Activated CD4-positive, alpha-beta memory T cell treated with anti-CD3 and anti-CD28 coated beads for 36 hours (primary cell): ENCODE measurements at regions not wholly inside any gene's neighbourhood (a gene's known extent, or its start where the extent isn't known, plus 50 kb on each side); places are given as distances from the start of the nearest gene placed in this dataset.
"Not testable (repeated sequence)": the region's sequence is repeated elsewhere in the genome, so short reads cannot be mapped to it uniquely, and the experiment has no call there.

Experiments used
- CTCF ChIA-PET: fragments of 350-600 bp; sonication (Branson Sonifier 250); formaldehyde crosslinking; loops from one replicate; lab custom pipeline; 2021; ENCODE audit warnings: antibody characterized with exemption, inconsistent platforms; lab: Charles Lee
- POLR2A ChIA-PET: fragments of 350-600 bp; sonication (Branson Sonifier 250); formaldehyde crosslinking; loops from one replicate; lab custom pipeline; 2021; ENCODE audit warnings: antibody characterized with exemption; lab: Charles Lee
- DNase-seq: peaks from one replicate; pipeline ENCODE4 v3.0.0-alpha.2; 2020
- H3K27ac Mint-ChIP-seq: one replicate; pipeline ENCODE4 v1.8.0; 2021; ENCODE audit warnings: mixed read lengths
- H3K27me3 Mint-ChIP-seq: one replicate; pipeline ENCODE4 v1.8.0; 2021; ENCODE audit warnings: mixed read lengths
- H3K36me3 Mint-ChIP-seq: one replicate; pipeline ENCODE4 v1.8.0; 2021; ENCODE audit warnings: mixed read lengths
- H3K4me1 Mint-ChIP-seq: one replicate; pipeline ENCODE4 v1.8.0; 2021; ENCODE audit warnings: low read depth, mixed read lengths
- H3K4me3 Mint-ChIP-seq: one replicate; pipeline ENCODE4 v1.8.0; 2021; ENCODE audit warnings: mild to moderate bottlenecking, mixed read lengths
- H3K9me3 Mint-ChIP-seq: one replicate; pipeline ENCODE4 v1.8.0; 2021; ENCODE audit warnings: mixed read lengths
- intact Hi-C: fragments of 100-400 bp; cut with micrococcal nuclease; formaldehyde crosslinking; loops from one replicate; pipeline ENCODE4 v1.15.1; 2023

DNA sequence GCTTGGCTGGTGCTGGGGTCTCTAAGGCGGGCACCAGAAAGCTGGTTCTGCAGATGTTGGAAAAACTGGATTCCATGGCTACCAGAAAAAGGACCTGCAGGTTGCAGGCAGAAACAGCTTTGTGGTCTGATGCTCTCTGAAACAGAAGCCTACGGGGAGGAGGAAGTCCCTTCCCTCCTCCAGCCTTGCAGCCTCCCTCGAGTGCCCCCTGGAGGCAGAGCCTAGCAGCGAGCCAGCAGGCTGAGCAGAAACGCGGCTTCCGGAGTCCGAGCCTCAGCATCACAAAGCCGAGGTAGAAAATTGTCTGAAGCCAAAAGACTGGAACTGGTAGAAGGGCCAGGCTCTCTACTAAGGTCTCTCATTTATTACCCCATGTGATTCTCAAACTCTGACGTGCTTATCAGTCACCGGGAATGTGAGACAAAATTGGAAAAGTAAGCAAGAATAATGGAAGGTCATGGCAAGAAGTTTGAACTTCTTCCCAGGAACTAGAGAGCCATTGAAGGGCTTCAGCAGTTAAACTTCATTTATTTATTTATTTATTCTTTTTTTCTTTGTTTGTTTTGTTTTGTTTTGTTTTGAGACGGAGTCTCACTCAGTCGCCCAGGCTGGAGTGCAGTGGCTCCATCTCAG, 82.2 kb upstream of the CPSF6 start:
- ChIA-PET POLR2A (interaction anchor here (0.6 to 1.2 kb wide), 2 partner anchors 97 to 171 kb away, joined by 3 to 9 read pairs; no protein-coding TSS in a partner anchor), CTCF (interaction anchor here (0.6 to 8.8 kb wide), 32 partner anchors 8 to 483 kb away, joined by 3 to 178 read pairs (median 4); partner anchors contain the start of gene CPSF6)
- H3K27me3 Mint-ChIP-seq = no peaks in the 10 kb centered on the region
- DNase-seq = peak; percentile 95
- H3K27ac Mint-ChIP-seq = no peak overlapping the region
- no peaks in the 10 kb centered on the region for H3K9me3 Mint-ChIP-seq
- no peaks in the 10 kb centered on the region for H3K36me3 Mint-ChIP-seq
- H3K4me1 Mint-ChIP-seq = peaks cover 39% of the 10 kb centered on the region
- H3K4me3 Mint-ChIP-seq = peak overlapping the region; percentile 52
- intact Hi-C loops = loop anchor here (1.0 to 10.0 kb wide), 7 partner anchors 82 to 480 kb away; partner anchors contain the start of genes CPSF6 and YEATS4

DNA sequence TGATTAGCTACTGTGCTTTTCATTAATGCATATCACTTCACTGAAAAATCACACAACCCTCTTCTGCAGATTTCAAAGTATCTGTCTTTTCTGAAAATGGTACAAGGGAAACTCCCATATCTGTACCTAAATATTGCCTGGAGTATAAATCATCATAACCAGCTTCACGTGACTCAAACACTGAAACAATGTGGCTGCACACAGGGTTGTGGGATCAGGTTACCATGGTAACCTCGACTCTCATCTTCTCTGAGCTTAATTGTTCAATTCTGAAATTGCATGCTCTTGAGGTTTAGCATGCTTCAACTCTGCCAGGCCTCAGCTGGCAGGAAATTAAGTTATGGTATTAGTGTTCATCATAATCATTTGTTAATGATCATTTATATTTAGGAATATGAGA, 77.5 kb upstream of the CPSF6 start:
- Mint-ChIP-seq H3K27ac (peak overlapping the region; percentile 35), H3K9me3 (no peaks in the 10 kb centered on the region), H3K4me1 (peaks cover 27% of the 10 kb centered on the region), H3K27me3 (no peaks in the 10 kb centered on the region), H3K36me3 (no peaks in the 10 kb centered on the region), H3K4me3 (no peak overlapping the region)
- DNase-seq = peak; percentile 84
- CTCF ChIA-PET = interaction anchor here (0.9 to 1.6 kb wide), 5 partner anchors 78 to 197 kb away, joined by 3 to 6 read pairs (median 4); partner anchors contain the start of gene CPSF6
- POLR2A ChIA-PET = interaction anchor here (1.0 to 1.3 kb wide), 2 partner anchors 78 to 82 kb away, joined by 3 to 10 read pairs; partner anchors contain the start of gene CPSF6
- intact Hi-C loops = loop anchor here (1.0 to 5.0 kb wide), 3 partner anchors 77 to 423 kb away; partner anchors contain the start of genes CCT2, CPSF6 and FRS2

DNA sequence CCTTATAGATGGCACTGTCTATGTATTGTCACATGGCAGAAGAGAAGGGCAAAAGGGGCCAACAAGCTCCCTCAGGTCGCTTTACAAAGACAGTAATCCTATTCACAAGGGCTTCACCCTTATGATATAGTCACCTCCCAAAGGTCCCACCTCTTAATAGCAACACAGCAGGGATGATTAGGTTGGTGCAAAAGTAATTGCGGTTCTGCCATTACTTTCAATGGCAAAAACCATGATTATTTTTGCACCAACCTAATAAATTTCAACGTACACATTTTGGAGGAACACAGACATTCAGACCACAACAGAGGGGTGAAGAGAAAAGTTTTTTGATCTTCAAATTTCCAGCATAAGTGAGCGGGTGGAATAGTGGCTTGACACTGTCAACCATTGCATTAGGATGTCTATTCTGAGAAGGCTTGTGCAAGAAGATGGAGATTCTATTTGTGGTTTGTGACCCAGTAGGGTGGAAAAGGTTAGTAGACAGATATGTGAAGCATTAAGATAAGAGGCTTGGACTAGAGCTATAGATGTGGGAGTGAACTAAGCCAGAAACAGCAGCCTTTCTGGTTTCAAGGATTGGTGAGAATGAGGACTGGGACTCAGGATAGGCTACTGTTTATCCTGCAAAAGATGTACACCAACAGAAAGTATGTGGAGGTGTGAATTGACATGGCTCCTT, 75.5 kb upstream of the CPSF6 start:
- no peak for DNase-seq
- H3K27ac Mint-ChIP-seq = no peak overlapping the region
- no peak overlapping the region for H3K4me3 Mint-ChIP-seq
- H3K36me3 Mint-ChIP-seq = no peaks in the 10 kb centered on the region
- POLR2A ChIA-PET = no interaction called here
- no peaks in the 10 kb centered on the region for H3K9me3 Mint-ChIP-seq
- no peaks in the 10 kb centered on the region for H3K27me3 Mint-ChIP-seq
- intact Hi-C loops = loop anchor here (5.0 kb wide), 1 partner anchor 308 kb away; the partner anchor contains the start of gene FRS2
- H3K4me1 Mint-ChIP-seq = peaks cover 23% of the 10 kb centered on the region
- CTCF ChIA-PET = interaction anchor here (1.9 kb wide), 1 partner anchor 10 kb away, joined by 9 read pairs; no protein-coding TSS in a partner anchor

DNA sequence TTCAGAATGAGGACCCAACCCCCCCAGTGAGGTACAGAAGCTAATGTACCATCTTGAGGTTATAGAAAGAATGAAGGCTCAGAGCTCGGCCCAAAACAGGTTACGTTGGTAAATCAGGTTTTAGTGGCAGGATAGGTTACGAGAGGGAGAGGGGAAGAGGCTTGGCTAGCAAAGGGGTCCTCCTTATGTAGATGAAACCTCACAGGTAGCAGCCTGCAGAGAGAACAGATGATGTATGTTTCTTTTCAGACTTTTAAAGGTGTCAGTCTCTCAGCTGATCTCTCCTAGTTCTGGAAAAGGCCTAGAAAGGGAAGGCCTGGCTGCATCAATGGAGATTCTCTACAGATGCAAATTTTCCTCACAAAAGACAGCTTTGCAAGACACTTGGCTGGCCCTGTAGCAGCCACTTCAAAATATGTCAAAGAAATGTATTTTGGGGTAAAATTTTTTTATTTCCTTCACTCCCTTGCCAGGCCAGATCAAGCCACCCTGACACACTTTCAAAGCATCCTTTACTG, 71.7 kb upstream of the CPSF6 start:
- Mint-ChIP-seq H3K27me3 (no peaks in the 10 kb centered on the region), H3K4me3 (no peak overlapping the region), H3K36me3 (no peaks in the 10 kb centered on the region), H3K9me3 (no peaks in the 10 kb centered on the region), H3K27ac (no peak overlapping the region), H3K4me1 (peaks cover 2% of the 10 kb centered on the region)
- no peak for DNase-seq
- intact Hi-C loops = no loop called here
- ChIA-PET CTCF (interaction anchor here (1.9 kb wide), 1 partner anchor 13 kb away, joined by 6 read pairs; no protein-coding TSS in a partner anchor), POLR2A (no interaction called here)

DNA sequence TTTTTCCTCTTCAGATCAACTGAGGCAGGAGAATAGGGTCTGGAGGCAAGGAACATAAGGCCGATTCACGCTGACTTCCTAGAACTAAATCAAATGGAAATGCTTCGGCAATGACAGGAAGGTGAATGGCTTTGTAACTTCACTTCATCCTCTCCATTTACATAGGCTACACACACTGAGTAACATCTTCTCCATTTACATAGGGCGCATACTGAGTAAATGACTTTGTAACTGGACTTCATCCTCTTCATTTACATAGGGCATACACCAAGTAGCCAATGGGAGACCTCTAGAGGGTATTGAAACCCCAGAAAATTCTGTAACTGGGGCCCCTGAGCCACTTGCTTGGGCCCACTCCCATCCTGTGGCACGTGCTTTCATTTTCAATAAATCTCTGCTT, 71.0 kb upstream of the CPSF6 start:
- Mint-ChIP-seq H3K4me1 (no peaks in the 10 kb centered on the region), H3K9me3 (no peaks in the 10 kb centered on the region), H3K27ac (no peak overlapping the region), H3K36me3 (no peaks in the 10 kb centered on the region), H3K4me3 (no peak overlapping the region), H3K27me3 (no peaks in the 10 kb centered on the region)
- ChIA-PET POLR2A (no interaction called here), CTCF (no interaction called here)
- intact Hi-C loops = no loop called here
- DNase-seq = no peak

DNA sequence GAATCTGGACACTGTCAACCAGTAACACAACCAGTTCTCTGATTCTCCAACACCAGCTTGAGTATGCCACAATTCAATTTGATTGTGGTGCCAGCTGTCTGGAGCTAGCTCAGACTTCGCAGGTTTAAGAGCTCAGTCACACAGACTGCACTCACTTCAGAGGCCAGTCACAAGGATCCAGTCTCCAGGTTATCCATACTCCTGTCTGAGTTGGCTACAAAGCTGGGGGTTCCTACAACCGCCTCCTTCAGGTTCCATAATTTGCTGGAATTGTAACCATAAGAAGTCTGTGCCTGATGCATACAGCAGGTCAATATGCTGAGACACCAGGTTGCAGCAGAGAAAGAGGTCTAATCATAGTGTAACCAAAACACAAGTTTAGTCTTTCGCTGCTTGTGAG, 70.5 kb upstream of the CPSF6 start:
- intact Hi-C loops = no loop called here
- no peaks in the 10 kb centered on the region for H3K9me3 Mint-ChIP-seq
- H3K36me3 Mint-ChIP-seq = no peaks in the 10 kb centered on the region
- ChIA-PET POLR2A (no interaction called here), CTCF (interaction anchor here (1.6 kb wide), 1 partner anchor 12 kb away, joined by 3 read pairs; no protein-coding TSS in a partner anchor)
- H3K27ac Mint-ChIP-seq = no peak overlapping the region
- H3K27me3 Mint-ChIP-seq = no peaks in the 10 kb centered on the region
- no peaks in the 10 kb centered on the region for H3K4me1 Mint-ChIP-seq
- DNase-seq = no peak
- H3K4me3 Mint-ChIP-seq = no peak overlapping the region

DNA sequence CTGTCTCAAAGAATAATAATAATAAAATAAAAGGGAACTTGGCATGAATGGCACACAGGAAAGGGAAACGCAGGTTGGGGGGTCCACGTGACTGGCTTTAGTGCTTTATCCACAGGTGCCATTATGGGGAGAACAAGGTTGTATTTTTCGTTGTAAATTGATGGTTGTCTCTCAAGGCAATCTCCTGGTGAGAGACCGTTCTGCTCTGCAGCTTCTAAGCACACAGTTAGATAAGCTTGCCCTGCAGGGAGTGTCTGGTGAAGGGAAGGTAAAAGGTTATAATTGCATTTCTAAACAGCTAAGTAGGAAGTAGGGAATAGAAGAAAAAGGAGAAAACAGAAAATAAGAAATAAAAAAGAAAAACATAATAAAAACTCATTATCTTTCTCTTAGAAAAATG, 69.1 kb upstream of the CPSF6 start:
- no peaks in the 10 kb centered on the region for H3K9me3 Mint-ChIP-seq
- H3K4me3 Mint-ChIP-seq = no peak overlapping the region
- H3K27me3 Mint-ChIP-seq = no peaks in the 10 kb centered on the region
- H3K27ac Mint-ChIP-seq = no peak overlapping the region
- no peaks in the 10 kb centered on the region for H3K36me3 Mint-ChIP-seq
- intact Hi-C loops = no loop called here
- CTCF ChIA-PET = interaction anchor here (0.7 to 1.6 kb wide), 3 partner anchors 14 to 84 kb away, joined by 3 to 4 read pairs (median 3); no protein-coding TSS in a partner anchor
- POLR2A ChIA-PET = no interaction called here
- H3K4me1 Mint-ChIP-seq = no peaks in the 10 kb centered on the region
- DNase-seq = no peak

DNA sequence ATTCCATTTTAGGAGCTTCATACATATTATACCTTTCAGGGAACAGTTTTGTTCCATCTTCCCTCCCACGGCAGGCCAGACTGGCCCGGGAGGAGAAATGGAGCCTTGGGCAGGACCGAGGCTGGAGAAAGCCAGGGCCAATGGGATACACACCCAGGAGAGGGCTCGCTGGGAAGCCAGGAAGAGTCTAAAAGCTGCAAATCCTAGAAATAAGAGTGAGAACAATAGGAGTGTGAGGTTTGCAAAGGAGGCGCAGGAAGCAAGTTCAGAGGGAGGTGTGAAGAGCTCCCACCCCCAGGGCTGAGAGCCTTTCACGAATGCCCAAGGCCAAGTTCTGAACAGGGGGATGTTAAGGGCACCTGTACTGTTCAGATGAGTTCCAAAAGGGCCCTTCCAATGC, 67.5 kb upstream of the CPSF6 start:
- Mint-ChIP-seq H3K9me3 (peaks cover 9% of the 10 kb centered on the region), H3K27me3 (no peaks in the 10 kb centered on the region), H3K4me3 (no peak overlapping the region), H3K4me1 (no peaks in the 10 kb centered on the region), H3K27ac (no peak overlapping the region), H3K36me3 (no peaks in the 10 kb centered on the region)
- POLR2A ChIA-PET = no interaction called here
- intact Hi-C loops = no loop called here
- CTCF ChIA-PET = interaction anchor here (1.4 kb wide), 1 partner anchor 15 kb away, joined by 5 read pairs; no protein-coding TSS in a partner anchor
- DNase-seq = no peak

DNA sequence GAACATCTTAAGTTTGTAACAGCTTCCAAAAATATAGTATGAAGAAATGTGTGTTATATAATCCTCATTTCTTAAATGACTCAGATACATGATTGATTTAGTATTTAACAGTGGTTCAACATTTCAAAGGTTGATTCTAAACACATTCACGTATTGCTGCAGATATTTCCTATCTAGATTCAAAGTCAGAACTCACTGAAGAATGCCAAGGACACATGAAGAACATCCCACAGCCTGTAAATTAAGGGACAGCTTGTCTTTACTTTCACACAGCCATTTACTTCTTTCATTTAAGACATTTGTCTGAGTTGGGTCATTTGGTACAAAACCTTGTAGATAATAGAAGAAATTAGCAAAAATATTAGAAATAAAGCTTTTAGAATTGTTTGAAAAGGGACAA, 66.9 kb upstream of the CPSF6 start:
- Mint-ChIP-seq H3K27me3 (no peaks in the 10 kb centered on the region), H3K36me3 (no peaks in the 10 kb centered on the region), H3K4me3 (no peak overlapping the region), H3K27ac (no peak overlapping the region), H3K4me1 (no peaks in the 10 kb centered on the region), H3K9me3 (peaks cover 9% of the 10 kb centered on the region)
- CTCF ChIA-PET = interaction anchor here (1.4 to 2.5 kb wide), 2 partner anchors 16 kb away, joined by 5 to 8 read pairs; no protein-coding TSS in a partner anchor
- no peak for DNase-seq
- intact Hi-C loops = no loop called here
- POLR2A ChIA-PET = no interaction called here

DNA sequence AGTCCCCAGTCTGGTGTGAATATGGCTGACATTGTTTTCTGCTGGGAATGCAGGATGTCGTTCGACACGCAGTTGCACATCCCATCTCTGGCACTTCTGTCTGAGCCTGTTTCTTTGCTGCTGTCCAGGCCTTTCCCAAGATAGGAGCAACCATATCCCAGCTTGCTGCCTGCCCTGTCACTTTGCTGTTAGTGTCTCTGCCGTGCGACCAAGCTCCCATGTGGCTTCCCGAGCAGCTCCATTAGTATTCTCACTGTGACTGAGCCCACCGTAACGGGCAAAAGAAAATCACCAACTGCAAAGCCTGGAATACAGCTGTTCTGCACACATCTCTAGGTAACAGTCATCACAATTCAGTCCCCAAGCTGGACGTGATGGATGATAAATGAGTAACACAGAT, 66.0 kb upstream of the CPSF6 start:
- no peak for DNase-seq
- H3K4me3 Mint-ChIP-seq = no peak overlapping the region
- H3K4me1 Mint-ChIP-seq = no peaks in the 10 kb centered on the region
- CTCF ChIA-PET = interaction anchor here (0.8 to 2.5 kb wide), 2 partner anchors 17 to 81 kb away, joined by 3 to 8 read pairs; no protein-coding TSS in a partner anchor
- no peaks in the 10 kb centered on the region for H3K36me3 Mint-ChIP-seq
- no peak overlapping the region for H3K27ac Mint-ChIP-seq
- H3K9me3 Mint-ChIP-seq = peaks cover 9% of the 10 kb centered on the region
- no peaks in the 10 kb centered on the region for H3K27me3 Mint-ChIP-seq
- intact Hi-C loops = no loop called here
- POLR2A ChIA-PET = no interaction called here

DNA sequence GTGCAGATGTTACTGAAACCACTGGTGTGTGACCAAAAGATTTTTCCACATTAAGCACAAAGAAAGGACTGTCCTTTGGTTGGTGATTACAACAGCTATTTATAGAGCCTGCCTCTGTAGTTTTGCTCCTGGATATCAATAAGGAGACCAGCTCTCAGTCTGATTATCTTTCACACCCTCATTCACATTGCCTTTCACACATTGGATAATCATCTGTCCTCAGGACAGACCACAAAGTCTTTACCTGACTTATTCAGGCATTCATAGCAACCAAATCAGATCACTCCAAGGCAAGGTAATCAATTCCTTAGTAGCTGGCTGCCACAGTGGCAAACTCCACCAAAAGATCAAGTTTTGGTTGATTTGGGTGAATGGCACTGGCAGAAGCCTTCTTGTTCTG, 59.6 kb upstream of the CPSF6 start:
- Mint-ChIP-seq H3K36me3 (no peaks in the 10 kb centered on the region), H3K27ac (no peak overlapping the region), H3K27me3 (peaks cover 2% of the 10 kb centered on the region), H3K9me3 (peaks cover 9% of the 10 kb centered on the region), H3K4me1 (no peaks in the 10 kb centered on the region), H3K4me3 (no peak overlapping the region)
- ChIA-PET POLR2A (no interaction called here), CTCF (interaction anchor here (1.2 kb wide), 1 partner anchor 17 kb away, joined by 3 read pairs; no protein-coding TSS in a partner anchor)
- DNase-seq = no peak
- intact Hi-C loops = no loop called here

DNA sequence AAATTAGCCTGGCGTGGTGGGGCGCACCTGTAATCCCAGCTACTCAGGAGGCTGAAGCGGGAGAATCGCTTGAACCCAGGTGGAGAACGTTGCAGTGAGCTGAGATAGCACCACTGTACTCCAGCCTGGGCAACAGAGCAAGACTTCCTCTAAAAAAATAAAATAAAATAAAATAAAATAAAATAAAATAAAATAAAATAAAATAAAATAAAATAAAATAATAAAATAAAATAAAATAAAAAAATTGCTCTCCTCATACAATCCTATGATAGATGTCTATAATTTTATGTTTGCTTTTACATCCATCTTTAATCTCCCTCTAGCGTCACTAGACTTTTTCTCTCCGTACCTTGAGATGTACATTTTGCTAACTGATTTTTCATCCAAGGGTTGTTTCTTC, 51.8 kb upstream of the CPSF6 start:
- CTCF ChIA-PET, H3K36me3 Mint-ChIP-seq, H3K4me1 Mint-ChIP-seq, DNase-seq, H3K27ac Mint-ChIP-seq, H3K4me3 Mint-ChIP-seq, H3K27me3 Mint-ChIP-seq, POLR2A ChIA-PET: not testable (repeated sequence)
- H3K9me3 Mint-ChIP-seq = peaks cover 26% of the 10 kb centered on the region
- intact Hi-C loops = loop anchor here (5.0 kb wide), 1 partner anchor 35 kb away; no protein-coding TSS in a partner anchor
